Natural killer cell treated with Interleukin-12 subunit alpha and Interleukin-12 subunit beta and Interleukin-15 and Interleukin-18, amount 100 ng/mL, for 72 hours (primary cell): ENCODE measurements at regions not wholly inside any gene's neighbourhood (a gene's known extent, or its start where the extent isn't known, plus 50 kb on each side); places are given as distances from the start of the nearest gene placed in this dataset.
"Not testable (repeated sequence)": the region's sequence is repeated elsewhere in the genome, so short reads cannot be mapped to it uniquely, and the experiment has no call there.

Experiments
- ATAC-seq, 2 donors: fragments of 150-1000 bp; cut with Tn5 transposase in 1 of 2; sonication (Bioruptor Pico), chemical (Tn5 transposase) in 1 of 2; 2 replicates each; pipeline ENCODE4 v1.10.0; 2021
- DNase-seq: peaks from one replicate; pipeline ENCODE4 v3.0.0; 2022; ENCODE audit warnings: low spot score
- H3K27ac Mint-ChIP-seq, 2 donors: 1 replicate in 1 of 2; 2 replicates in 1 of 2; pipeline ENCODE4 v1.8.0; 2022; ENCODE audit warnings: mixed read lengths in 2 of 2, mild to moderate bottlenecking in 1 of 2, moderate library complexity in 1 of 2
- H3K27me3 Mint-ChIP-seq, 2 donors: 1 replicate in 1 of 2; 2 replicates in 1 of 2; pipeline ENCODE4 v1.8.0; 2022; ENCODE audit warnings: mixed read lengths in 2 of 2
- H3K36me3 Mint-ChIP-seq: one replicate; pipeline ENCODE4 v1.8.0; 2022; ENCODE audit warnings: mixed read lengths
- H3K4me1 Mint-ChIP-seq, 2 donors: 1 replicate in 1 of 2; 2 replicates in 1 of 2; pipeline ENCODE4 v1.8.0; 2022; ENCODE audit warnings: low read depth in 2 of 2, mixed read lengths in 2 of 2, mild to moderate bottlenecking in 1 of 2
- H3K4me3 Mint-ChIP-seq: one replicate; pipeline ENCODE4 v1.8.0; 2022; ENCODE audit warnings: mixed read lengths
- H3K9me3 Mint-ChIP-seq: 2 replicates; pipeline ENCODE4 v1.8.0; 2022; ENCODE audit warnings: mixed read lengths

DNA sequence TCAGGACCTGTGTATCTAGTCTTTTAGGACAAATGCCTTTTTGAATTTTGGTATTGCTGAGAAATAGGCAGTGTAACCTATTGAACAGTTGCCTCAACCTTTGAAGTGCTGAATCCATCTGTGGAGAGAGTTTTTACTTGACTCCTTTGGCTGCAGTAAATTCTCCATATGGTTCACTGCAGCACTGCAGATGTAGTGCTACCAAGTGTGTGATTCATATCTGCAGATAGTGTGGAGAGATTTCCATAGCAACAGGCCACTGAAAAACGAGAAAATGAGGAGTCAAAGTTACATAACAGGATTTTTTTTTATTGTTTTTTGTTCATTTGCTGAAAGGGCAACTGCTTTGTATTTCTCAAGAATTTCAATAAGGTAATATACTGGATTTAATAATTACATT, 356.1 kb downstream of the RAB38 start:
- Mint-ChIP-seq H3K4me3 (no peak overlapping the region), H3K27ac (no peak overlapping the region), H3K4me1 (no peaks in the 10 kb centered on the region), H3K36me3 (no peaks in the 10 kb centered on the region), H3K9me3 (peaks cover 10% of the 10 kb centered on the region), H3K27me3 (no peaks in the 10 kb centered on the region)
- DNase-seq (no peak), ATAC-seq (no peak)

DNA sequence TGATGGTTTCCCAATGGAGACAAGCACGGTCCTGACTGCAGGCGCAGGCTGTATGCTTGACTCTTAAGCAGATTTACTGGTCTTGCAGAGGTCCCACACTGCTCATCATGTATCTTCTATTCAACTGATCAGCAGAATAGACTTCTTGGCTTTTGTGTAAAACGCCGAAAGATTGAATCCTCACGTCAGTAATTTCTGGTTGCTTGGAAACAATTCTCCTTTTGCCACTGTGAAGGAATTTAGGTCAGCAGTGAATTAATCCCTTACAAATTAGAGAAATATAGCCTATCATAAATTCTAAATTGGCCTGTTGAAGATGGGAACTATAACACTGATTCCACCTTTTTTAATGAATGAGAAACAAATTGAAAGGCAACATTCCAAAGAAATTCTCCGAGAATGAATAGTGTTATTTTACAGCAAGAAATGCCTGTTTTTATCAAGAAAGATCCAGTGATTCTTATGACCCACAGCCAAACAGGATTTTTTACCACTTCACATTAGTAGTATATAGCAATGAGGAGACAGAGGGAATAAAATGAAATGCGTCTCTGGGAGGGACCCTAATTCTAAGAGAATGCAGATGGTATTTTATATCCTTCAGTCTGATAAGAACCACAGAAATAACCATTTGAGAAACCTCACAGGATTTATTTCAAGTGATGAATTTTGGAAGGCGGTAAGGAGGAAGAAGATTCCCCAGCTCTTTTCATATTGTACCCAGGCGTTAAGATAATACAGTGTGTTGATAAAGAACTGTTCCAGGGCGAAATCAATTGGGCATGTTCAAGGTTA, 362.5 kb downstream of the RAB38 start:
- Mint-ChIP-seq H3K4me1 (no peaks in the 10 kb centered on the region), H3K9me3 (peaks cover 6% of the 10 kb centered on the region), H3K27me3 (no peaks in the 10 kb centered on the region), H3K27ac (no peak overlapping the region), H3K4me3 (no peak overlapping the region), H3K36me3 (no peaks in the 10 kb centered on the region)
- DNase-seq (no peak), ATAC-seq (no peak)

DNA sequence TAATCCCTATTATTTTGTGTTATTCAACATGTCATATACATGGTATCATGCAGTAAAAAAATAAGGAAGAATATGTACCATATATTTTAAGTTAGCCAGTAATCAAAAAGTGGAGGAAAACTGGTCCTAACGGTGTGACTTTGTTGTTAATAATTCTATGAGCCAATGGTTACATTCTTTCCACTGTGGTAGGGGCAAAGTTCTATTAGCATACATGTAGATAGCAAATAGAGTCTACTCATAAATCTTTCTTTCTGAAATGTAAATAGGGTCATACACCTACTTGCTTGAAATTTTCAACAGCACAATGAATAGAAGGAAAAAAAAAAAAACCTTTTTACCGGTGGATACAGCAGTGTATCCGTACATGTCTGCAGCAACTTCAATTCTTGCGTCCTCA, 364.8 kb downstream of the RAB38 start:
- Mint-ChIP-seq H3K27me3 (no peaks in the 10 kb centered on the region), H3K4me3 (no peak overlapping the region), H3K4me1 (no peaks in the 10 kb centered on the region), H3K9me3 (peaks cover 6% of the 10 kb centered on the region), H3K36me3 (no peaks in the 10 kb centered on the region), H3K27ac (no peak overlapping the region)
- DNase-seq (no peak), ATAC-seq (no peak)

DNA sequence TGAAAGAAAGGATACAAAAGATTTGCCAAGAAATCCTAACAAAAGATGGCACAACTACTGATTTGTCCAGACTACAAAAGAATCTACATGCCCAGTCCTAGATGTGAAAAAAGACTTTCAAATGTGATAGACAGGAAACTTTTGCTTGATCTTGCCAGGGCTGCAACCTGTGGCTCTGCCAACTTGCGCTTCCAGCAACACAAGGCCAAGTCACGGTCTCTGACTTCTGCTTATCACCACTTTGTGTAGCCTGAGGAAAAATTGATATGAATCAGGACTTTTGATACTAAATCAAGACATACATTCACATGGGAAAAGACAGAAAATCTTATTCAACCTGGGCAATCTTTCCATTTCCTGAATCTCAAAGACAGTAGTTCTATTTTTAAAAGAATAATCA, 366.0 kb downstream of the RAB38 start:
- Mint-ChIP-seq H3K36me3 (no peaks in the 10 kb centered on the region), H3K27me3 (no peaks in the 10 kb centered on the region), H3K4me3 (no peak overlapping the region), H3K27ac (no peak overlapping the region), H3K4me1 (no peaks in the 10 kb centered on the region), H3K9me3 (peaks cover 3% of the 10 kb centered on the region)
- no peak for ATAC-seq
- DNase-seq: no peak

DNA sequence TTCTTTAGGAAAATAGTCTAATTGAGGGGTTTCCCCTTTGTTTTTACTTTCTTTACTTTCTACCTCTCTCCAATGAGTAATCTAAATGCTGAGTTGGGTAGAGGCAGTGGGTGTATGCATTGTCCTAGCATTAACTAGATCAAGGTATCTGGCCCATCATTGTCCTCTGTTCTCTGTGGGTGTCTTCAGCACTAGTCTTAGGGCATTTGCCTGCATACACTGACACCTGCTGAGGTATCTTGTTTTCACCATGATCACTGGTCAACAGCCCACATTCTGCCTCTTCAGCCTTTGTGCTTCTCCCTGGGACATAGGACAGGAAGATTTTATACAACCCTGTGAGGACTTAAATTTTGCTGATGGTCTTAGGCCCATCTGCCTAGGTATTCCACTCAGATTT, 371.1 kb downstream of the RAB38 start:
- peaks cover 8% of the 10 kb centered on the region for H3K9me3 Mint-ChIP-seq
- no peak overlapping the region for H3K27ac Mint-ChIP-seq
- no peak for DNase-seq
- no peaks in the 10 kb centered on the region for H3K27me3 Mint-ChIP-seq
- no peaks in the 10 kb centered on the region for H3K36me3 Mint-ChIP-seq
- no peak for ATAC-seq
- H3K4me3 Mint-ChIP-seq: no peak overlapping the region
- H3K4me1 Mint-ChIP-seq: no peaks in the 10 kb centered on the region

DNA sequence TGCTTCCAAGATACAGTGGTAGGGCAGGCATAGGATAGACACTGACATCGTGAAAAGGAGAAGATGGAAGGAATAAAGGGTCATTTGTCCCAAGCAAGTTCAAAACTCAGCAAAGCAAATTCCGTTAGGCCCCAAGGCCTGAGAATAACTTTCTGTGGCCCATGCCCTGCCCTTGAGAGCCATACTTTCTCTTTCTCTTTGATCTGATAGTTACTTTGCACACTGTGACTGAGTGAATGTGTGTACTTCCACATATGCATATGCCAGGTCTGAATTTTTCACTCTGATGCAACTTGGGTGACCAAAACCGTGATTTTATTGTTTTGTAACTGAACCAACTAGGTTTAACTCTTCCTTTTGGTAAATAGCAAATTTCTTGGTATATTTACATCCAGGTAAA, 371.5 kb downstream of the RAB38 start:
- Mint-ChIP-seq H3K4me3 (no peak overlapping the region), H3K9me3 (peaks cover 8% of the 10 kb centered on the region), H3K4me1 (no peaks in the 10 kb centered on the region), H3K27me3 (no peaks in the 10 kb centered on the region), H3K27ac (no peak overlapping the region), H3K36me3 (no peaks in the 10 kb centered on the region)
- DNase-seq (no peak), ATAC-seq (no peak)

DNA sequence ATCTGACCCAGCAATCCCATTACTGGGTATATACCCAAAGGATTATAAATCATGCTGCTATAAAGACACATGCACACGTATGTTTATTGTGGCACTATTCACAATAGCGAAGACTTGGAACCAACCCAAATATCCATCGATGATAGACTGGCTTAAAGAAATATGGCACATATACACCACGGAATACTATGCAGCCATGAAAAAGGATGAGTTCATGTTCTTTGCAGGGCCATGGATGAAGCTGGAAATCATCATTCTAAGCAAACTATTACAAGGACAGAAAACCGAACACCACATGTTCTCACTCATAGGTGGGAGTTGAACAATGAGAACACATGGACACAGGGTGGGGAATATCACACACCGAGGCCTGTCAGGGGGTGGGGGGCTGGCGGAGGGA, 390.4 kb downstream of the RAB38 start:
- H3K4me3 Mint-ChIP-seq, H3K4me1 Mint-ChIP-seq, H3K36me3 Mint-ChIP-seq, H3K27ac Mint-ChIP-seq, ATAC-seq, DNase-seq, H3K27me3 Mint-ChIP-seq: not testable (repeated sequence)
- peaks cover 16% of the 10 kb centered on the region for H3K9me3 Mint-ChIP-seq

DNA sequence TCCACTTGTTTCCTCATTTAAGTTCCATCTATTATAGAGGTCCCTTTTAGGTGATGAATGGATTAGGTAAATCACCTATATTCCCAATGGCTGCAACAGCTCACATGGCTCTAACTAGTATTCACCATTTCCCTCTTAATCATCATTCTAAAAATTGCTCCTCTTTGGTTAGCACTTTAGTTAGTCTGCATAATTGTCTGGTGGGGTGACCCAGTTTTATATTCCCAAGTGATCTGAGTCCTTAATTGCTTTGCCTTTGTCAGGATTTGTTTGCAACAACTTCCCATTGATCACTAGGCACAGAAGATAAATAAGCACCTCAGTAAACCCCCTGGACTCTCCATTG, 395.2 kb downstream of the RAB38 start:
- H3K4me3 Mint-ChIP-seq: no peak overlapping the region
- H3K27me3 Mint-ChIP-seq: no peaks in the 10 kb centered on the region
- ATAC-seq (peak in 1 of 2 donors; percentile 28), DNase-seq (no peak)
- peaks cover 14% of the 10 kb centered on the region for H3K9me3 Mint-ChIP-seq
- H3K36me3 Mint-ChIP-seq: no peaks in the 10 kb centered on the region
- no peak overlapping the region for H3K27ac Mint-ChIP-seq
- H3K4me1 Mint-ChIP-seq: no peaks in the 10 kb centered on the region

DNA sequence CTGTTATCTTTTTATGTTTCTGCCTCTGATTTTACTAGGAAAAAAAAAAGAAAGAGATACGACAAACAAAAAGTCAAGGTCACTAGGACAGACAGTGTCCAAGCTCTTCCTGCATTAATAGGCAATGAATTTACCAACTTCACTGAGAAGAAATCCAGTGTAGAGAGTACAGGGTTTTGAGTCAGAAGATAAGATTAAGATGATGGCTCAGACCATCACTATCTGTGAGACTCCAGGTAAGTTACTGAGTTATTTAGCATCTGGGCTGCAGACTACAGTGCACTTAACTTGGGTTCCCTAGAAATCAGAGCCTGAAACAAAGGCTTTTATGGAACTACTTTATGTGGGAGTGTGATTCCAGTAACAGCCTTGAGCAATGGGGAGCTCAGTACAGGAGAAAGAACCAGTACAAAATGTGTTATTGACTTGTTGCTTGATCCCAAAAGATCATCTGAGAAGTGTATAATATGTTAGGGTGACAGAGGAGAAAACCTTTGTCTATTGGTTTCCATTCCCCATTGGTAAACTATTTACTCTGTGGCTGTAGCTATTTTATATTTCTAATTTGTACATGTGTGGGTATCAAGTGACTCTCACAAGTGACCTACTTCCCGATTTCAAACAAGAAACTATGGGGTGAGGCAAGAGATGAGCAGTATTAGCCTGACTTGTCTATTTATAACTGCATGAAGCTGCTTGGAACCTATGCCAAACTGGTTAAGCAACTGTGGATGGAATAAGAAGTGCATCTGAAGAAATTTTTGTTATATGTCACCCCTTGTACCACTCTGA, 395.8 kb downstream of the RAB38 start:
- Mint-ChIP-seq H3K27me3 (no peaks in the 10 kb centered on the region), H3K36me3 (no peaks in the 10 kb centered on the region), H3K27ac (no peak overlapping the region), H3K9me3 (peaks cover 14% of the 10 kb centered on the region), H3K4me1 (no peaks in the 10 kb centered on the region), H3K4me3 (no peak overlapping the region)
- ATAC-seq: no peak
- DNase-seq: no peak

DNA sequence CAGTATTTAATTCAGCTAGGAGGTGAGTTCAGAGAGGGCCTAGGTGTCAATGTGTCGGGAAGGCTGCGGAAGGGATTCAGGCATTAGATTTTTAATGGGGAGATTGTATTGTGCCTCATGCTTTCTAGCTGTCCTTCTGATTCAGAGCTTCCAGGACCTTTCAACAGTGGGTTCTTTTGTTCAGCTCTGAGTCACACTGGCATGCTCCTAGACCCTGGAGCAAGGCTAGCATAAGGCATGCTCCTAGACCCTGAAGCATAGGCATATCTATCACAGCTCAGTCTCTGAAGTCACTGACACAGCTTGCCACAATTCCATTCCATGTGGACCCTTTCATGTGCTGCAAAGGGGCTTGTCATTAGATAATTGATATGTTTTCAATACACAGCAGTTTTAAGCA, 396.9 kb downstream of the RAB38 start:
- ATAC-seq: no peak
- Mint-ChIP-seq H3K36me3 (no peaks in the 10 kb centered on the region), H3K4me1 (no peaks in the 10 kb centered on the region), H3K4me3 (no peak overlapping the region), H3K27me3 (no peaks in the 10 kb centered on the region), H3K9me3 (peaks cover 14% of the 10 kb centered on the region), H3K27ac (no peak overlapping the region)
- no peak for DNase-seq

DNA sequence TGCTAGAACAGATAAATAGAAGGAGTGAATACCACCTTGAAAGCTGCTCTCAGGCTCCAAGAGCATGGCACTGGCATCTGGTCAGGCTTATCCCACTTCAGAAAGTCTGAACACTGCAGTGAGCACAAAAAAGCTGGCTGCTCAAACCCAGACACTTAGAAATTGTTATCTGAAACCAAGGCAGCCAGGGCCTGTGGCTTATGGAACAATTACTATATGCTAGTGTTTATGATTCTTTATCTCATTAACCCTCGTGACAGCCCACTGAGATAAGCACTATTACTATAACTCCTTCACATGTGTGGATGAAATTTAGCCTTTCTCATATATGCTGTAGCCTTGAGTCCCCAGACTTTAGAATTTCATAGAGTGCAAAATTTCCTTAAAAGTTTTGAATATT, 400.2 kb downstream of the RAB38 start:
- ATAC-seq (no peak), DNase-seq (no peak)
- H3K9me3 Mint-ChIP-seq: peaks cover 5% of the 10 kb centered on the region
- H3K4me3 Mint-ChIP-seq: no peak overlapping the region
- H3K27me3 Mint-ChIP-seq: no peaks in the 10 kb centered on the region
- H3K36me3 Mint-ChIP-seq: no peaks in the 10 kb centered on the region
- no peak overlapping the region for H3K27ac Mint-ChIP-seq
- H3K4me1 Mint-ChIP-seq: no peaks in the 10 kb centered on the region

DNA sequence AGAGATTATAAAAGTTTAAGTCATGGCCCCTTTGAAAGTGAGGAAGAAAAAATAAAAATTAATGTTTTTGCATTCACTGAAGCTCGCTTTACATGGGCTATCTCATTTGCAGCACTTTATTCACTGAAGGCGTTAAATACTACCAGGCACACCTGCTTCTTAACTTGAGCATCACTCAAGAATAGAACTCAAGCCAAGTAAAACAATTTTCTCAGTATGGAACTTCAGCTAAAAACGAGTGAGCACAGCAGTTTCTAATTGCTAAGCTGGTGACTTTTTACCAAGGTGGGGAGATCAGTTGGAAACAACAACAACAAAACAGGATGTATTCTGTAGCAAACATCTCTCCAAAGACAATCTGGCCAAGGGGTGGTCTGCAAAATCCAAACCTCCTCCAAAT, 405.6 kb downstream of the RAB38 start:
- Mint-ChIP-seq H3K4me3 (no peak overlapping the region), H3K27ac (no peak overlapping the region)
- no peak for DNase-seq

DNA sequence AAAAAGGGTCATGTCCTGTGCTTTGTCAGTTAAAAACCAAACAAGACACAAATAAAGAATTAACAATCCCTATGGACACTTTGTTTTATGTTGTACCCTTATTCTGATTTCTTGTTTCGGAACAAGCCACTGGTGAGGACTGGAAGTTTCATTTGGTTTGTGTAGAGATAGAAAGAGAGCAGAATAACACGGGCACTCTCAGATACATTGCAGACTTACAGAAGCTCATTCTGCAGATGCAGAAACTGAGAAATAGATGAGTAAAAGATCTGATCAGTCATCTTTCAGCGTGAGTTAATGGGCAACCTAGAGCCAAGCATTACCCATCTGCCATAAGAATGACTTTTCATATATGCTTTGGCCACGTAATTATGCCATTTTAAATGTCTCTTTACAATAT, 407.6 kb downstream of the RAB38 start:
- DNase-seq (no peak), ATAC-seq (no peak)
- no peaks in the 10 kb centered on the region for H3K4me1 Mint-ChIP-seq
- no peak overlapping the region for H3K27ac Mint-ChIP-seq
- H3K36me3 Mint-ChIP-seq: peaks cover 5% of the 10 kb centered on the region
- peaks cover 3% of the 10 kb centered on the region for H3K9me3 Mint-ChIP-seq
- no peaks in the 10 kb centered on the region for H3K27me3 Mint-ChIP-seq
- no peak overlapping the region for H3K4me3 Mint-ChIP-seq

More for the DNA sequence above, 405.6 kb downstream of the RAB38 start:
- no peaks in the 10 kb centered on the region for H3K36me3 Mint-ChIP-seq
- H3K27me3 Mint-ChIP-seq: no peaks in the 10 kb centered on the region
- no peak for ATAC-seq
- H3K9me3 Mint-ChIP-seq: peaks cover 8% of the 10 kb centered on the region
- no peaks in the 10 kb centered on the region for H3K4me1 Mint-ChIP-seq

DNA sequence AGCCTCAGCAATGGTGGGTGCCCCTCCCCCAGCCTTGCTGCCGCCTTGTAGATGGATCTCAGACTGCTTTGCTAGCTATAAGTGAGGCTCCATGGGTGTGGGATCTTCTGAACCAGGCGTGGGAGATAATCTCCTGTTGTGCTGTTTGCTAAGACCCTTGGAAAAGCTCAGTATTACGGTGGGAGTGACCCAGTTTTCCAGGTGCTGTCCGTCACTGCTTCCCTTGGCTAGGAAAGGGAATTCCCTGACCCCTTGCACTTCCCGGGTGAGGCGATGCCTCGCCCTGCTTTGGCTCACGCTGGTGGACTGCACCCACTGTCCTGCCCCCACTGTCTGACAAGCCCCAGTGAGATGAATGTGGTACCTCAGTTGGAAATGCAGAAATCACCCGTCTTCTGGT, 411.2 kb downstream of the RAB38 start:
- H3K36me3 Mint-ChIP-seq, H3K27ac Mint-ChIP-seq, H3K9me3 Mint-ChIP-seq, ATAC-seq, H3K4me3 Mint-ChIP-seq, H3K27me3 Mint-ChIP-seq, H3K4me1 Mint-ChIP-seq, DNase-seq: not testable (repeated sequence)
